ENCODE measurements at regions not wholly inside any gene's neighbourhood (a gene's known extent, or its start where the extent isn't known, plus 50 kb on each side); places are given as distances from the start of the nearest gene placed in this dataset.
"Not testable (repeated sequence)": the region's sequence is repeated elsewhere in the genome, so short reads cannot be mapped to it uniquely, and the experiment has no call there.

DNA sequence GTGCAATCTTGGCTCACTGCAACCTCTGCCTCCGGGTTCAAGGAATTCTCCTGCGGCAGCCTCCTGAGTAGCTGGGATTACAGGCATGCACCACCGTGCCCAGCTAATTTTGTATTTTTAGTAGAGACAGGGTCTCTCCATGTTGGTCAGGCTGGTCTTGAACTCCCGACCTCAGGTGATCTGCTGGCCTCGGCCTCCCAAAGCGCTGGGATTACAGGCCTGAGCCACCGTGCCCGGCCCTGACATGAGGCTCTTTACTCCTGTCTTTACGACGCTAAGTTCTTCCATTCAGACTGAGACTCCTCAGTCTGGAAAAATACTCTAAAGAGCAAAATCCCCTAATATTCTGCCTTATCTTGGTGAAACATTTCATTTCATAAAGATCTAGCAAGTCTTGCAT, 331.3 kb upstream of the SGO1 start:
- H3K56ac ChIP-seq (ENCODE audit: extremely low read depth, insufficient read depth, low read length); H4K8ac ChIP-seq (ENCODE audit: low read depth in 2 of 2, low read length in 2 of 2); H3K9me1 ChIP-seq (ENCODE audit: insufficient read depth, low read length); H4K91ac ChIP-seq (ENCODE audit: insufficient read depth, low read depth, low read length); H3K4me2 ChIP-seq (ENCODE audit: low read depth, low read length); H3K36me3 ChIP-seq (ENCODE audit: control insufficient read depth, insufficient read depth, low read length); dilution Hi-C loops (cut with HindIII; ENCODE audit: low sequenced_read_pairs, unreplicated experiment); H3K9ac ChIP-seq (ENCODE audit: low read depth, low read length); ATAC-seq (ENCODE audit: low read depth); H3K4ac ChIP-seq (ENCODE audit: low read depth, low read length); H2AK5ac ChIP-seq (ENCODE audit: low read depth, low read length); H3K14ac ChIP-seq (replicated peaks; ENCODE audit: low read depth, low read length); H3K23ac ChIP-seq (ENCODE audit: low read depth, low read length); H4K20me1 ChIP-seq (ENCODE audit: insufficient read depth, low read length); H3K27ac ChIP-seq (ENCODE audit: insufficient read depth, low read length); H2BK120ac ChIP-seq (ENCODE audit: low read depth, low read length); H3K9me3 ChIP-seq (ENCODE audit: control insufficient read depth, insufficient read depth, low read length); CTCF ChIA-PET; H3K18ac ChIP-seq (ENCODE audit: low read depth, low read length); H4K5ac ChIP-seq (ENCODE audit: low read depth, low read length); DNase-seq; H2BK5ac ChIP-seq (ENCODE audit: low read depth, low read length, poor library complexity, severe bottlenecking); H2AK9ac ChIP-seq (replicated peaks; ENCODE audit: low read depth, low read length, poor library complexity); H2BK20ac ChIP-seq (ENCODE audit: low read depth, low read length); H2AFZ ChIP-seq (replicated peaks; ENCODE audit: low read length, poor library complexity); POLR2A ChIA-PET (ENCODE audit: unreplicated experiment); H2BK15ac ChIP-seq (ENCODE audit: low read depth, low read length); BruUV-seq (replicated peaks); H3K27me3 ChIP-seq (ENCODE audit: control insufficient read depth, insufficient read depth, low read length); H3K4me1 ChIP-seq (ENCODE audit: control insufficient read depth, insufficient read depth, low read length); H3K79me1 ChIP-seq (ENCODE audit: low read depth in 1 of 2, low read length in 2 of 2); H3K4me3 ChIP-seq (ENCODE audit: insufficient read depth, low read depth, low read length): not testable (repeated sequence)
- in situ Hi-C loops (cut with MboI; ENCODE audit: low sequenced_read_pairs) (loop anchor here (10.0 to 25.0 kb wide), 3 partner anchors 967 to 1595 kb away; no protein-coding TSS in a partner anchor), intact Hi-C loops (cut with micrococcal nuclease) (loop anchor here (10.0 kb wide), 1 partner anchor 227 kb away; no protein-coding TSS in a partner anchor)
- 79% methylated on average over 5 of the region's 10 CpGs; no CpG with 5 or more reads in 1 of the 2 experiments for WGBS, 2 experiments (ENCODE audit: extremely low coverage in 2 of 2, insufficient read length in 1 of 2)
